ENCODE measurements at regions not wholly inside any gene's neighbourhood (a gene's known extent, or its start where the extent isn't known, plus 50 kb on each side); places are given as distances from the start of the nearest gene placed in this dataset.

DNA sequence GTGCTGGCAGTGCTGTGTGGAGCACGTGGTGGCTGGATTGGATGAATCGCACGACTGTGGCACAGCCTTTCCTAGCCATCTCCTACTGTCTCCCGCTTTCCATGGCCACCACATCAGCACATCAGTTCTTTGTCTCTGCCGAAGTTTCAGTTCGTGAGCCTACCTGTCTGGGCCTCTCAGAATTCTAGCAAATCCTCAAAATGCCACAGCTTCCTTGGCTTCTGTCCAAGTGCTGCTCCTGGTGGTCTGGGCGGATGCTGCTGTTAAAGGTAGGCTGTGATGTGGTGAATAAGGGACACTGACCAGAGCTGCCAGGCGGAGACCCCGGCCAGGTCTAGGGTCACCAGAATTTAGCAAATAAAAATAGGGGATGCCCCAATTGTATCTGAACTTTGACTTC is 237.4 kb downstream of the LPIN1 start:
- TF ChIP-seq GATA2 (IDR thresholded peaks at IDR 0.05; ENCODE audit: low read depth, low read length) (no peak), GATA3 (IDR thresholded peaks at IDR 0.05; ENCODE audit: low read depth, low read length) (no peak)

Measured in SH-SY5Y (cell line).